ENCODE measurements at regions not wholly inside any gene's neighbourhood (a gene's known extent, or its start where the extent isn't known, plus 50 kb on each side); places are given as distances from the start of the nearest gene placed in this dataset.

DNA sequence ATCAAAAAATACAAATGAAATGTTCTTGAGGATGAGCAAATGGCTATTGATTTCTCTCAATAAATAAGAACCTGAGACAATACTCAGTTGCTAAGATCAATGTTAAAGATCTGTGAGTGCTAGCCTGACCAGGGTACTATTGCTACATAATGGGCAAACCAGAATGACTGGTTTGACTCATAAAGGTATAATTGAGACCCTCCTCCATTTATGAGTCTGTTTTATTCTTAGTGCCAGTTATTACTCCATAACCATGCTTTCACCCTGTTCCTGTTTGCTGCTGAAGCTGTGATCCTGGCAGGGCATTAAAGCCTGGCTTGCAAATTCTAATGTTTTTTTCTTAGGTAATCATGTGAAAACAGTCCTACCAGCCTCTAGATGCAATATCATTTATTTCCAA lies 56.6 kb upstream of the PPM1B start:
- Histone ChIP-seq H3K4me3 (ENCODE audit: low read depth, low read length) (no peak overlapping the region), H3K27me3 (no peaks in the 10 kb centered on the region), H3K9me3 (no peaks in the 10 kb centered on the region), H3K4me1 (no peaks in the 10 kb centered on the region), H3K36me3 (no peaks in the 10 kb centered on the region)
- no peak for DNase-seq
- TF ChIP-seq, protein P1, sequence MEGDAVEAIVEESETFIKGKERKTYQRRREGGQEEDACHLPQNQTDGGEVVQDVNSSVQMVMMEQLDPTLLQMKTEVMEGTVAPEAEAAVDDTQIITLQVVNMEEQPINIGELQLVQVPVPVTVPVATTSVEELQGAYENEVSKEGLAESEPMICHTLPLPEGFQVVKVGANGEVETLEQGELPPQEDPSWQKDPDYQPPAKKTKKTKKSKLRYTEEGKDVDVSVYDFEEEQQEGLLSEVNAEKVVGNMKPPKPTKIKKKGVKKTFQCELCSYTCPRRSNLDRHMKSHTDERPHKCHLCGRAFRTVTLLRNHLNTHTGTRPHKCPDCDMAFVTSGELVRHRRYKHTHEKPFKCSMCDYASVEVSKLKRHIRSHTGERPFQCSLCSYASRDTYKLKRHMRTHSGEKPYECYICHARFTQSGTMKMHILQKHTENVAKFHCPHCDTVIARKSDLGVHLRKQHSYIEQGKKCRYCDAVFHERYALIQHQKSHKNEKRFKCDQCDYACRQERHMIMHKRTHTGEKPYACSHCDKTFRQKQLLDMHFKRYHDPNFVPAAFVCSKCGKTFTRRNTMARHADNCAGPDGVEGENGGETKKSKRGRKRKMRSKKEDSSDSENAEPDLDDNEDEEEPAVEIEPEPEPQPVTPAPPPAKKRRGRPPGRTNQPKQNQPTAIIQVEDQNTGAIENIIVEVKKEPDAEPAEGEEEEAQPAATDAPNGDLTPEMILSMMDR (IDR thresholded peaks at IDR 0.05; ENCODE audit: low read depth, low read length) = no peak

GRCh38 chr2:44116319-44116718 lies 52.4 kb upstream of the PPM1B start:
- no peaks in the 10 kb centered on the region for H3K4me1 ChIP-seq
- H3K27me3 ChIP-seq = no peaks in the 10 kb centered on the region
- no peak overlapping the region for H3K4me3 ChIP-seq (ENCODE audit: low read depth, low read length)
- DNase-seq = no peak
- no peaks in the 10 kb centered on the region for H3K36me3 ChIP-seq
- TF ChIP-seq, protein P1 (IDR thresholded peaks at IDR 0.05; ENCODE audit: low read depth, low read length) = no peak
- H3K9me3 ChIP-seq = no peaks in the 10 kb centered on the region

DNA sequence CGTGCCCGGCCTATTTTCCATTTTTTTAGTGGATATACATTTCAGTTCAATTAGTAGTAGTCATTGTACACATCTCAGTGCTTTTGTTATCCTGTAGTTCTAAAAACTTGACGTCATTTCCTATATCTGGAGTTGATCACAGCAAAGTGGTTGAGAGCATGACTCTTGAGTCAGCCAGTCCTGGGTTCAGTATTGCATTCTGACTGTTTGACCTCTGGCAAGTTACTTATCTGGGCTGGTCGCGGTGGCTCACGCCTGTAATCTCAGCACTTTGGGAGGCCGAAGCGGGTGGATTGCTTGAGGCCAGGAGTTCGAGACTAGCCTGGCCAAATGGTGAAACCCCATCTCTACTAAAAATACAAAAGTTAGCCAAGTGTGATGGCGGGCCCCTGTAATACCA lies 50.4 kb upstream of the PPM1B start:
- no peaks in the 10 kb centered on the region for H3K9me3 ChIP-seq
- H3K4me3 ChIP-seq (ENCODE audit: low read depth, low read length) = no peak overlapping the region
- no peaks in the 10 kb centered on the region for H3K4me1 ChIP-seq
- H3K36me3 ChIP-seq = no peaks in the 10 kb centered on the region
- no peak for DNase-seq
- no peaks in the 10 kb centered on the region for H3K27me3 ChIP-seq
- TF ChIP-seq, protein P1 (IDR thresholded peaks at IDR 0.05; ENCODE audit: low read depth, low read length) = no peak

Measured in BE2C (cell line).